HG02571 (cell line): ENCODE measurements at regions not wholly inside any gene's neighbourhood (a gene's known extent, or its start where the extent isn't known, plus 50 kb on each side); places are given as distances from the start of the nearest gene placed in this dataset.
"Not testable (repeated sequence)": the region's sequence is repeated elsewhere in the genome, so short reads cannot be mapped to it uniquely, and the experiment has no call there.

Experiments used
- ATAC-seq: cut with Tn5 transposase; IDR thresholded peaks from one replicate; pipeline ENCODE4 v1.9.1; 2021; ENCODE audit warnings: mild to moderate bottlenecking, moderate library complexity; ENCODE audit not compliant: unreplicated experiment

GRCh38 chr3:80668600-80669294 lies 900.9 kb upstream of the ROBO1 start:
- ATAC-seq: no peak

DNA sequence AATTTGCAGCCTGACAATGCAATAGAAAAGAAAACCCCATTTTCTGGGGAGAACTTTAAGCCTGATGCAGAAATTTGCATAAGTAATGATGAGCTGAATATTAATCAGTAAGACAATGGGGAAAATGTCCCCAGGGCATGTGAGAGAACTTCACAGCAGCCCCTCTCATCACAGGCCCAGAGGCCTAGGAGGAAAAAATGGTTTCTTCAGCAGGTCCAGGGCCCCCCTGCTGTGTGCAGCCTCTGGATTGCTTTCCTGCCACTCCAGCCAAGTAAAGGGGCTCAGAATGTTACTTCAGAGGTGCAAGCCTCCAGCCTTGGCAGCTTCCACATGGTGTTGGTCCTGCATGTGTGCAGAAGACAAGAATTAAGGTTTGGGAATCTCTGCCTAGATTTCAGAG lies 900.3 kb upstream of the ROBO1 start:
- ATAC-seq: no peak

DNA sequence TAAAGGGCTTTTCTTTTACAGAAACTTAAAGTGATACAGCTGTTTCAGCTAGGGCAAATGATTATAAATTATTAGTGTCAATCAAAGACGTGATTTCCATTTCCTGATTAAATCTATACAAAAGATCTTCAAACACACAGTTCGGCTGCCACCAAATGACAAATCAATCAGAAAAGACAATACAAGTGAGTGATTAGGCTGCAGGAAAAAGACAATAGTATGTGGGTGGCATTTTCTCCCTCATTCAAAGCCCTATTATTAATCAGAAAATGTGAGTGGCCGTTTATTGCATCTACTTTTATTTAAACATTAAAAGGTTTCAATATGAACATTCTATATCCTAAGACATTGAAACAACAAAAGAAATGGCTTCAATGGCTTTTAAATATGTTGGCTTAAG lies 895.6 kb upstream of the ROBO1 start:
- ATAC-seq: no peak

DNA sequence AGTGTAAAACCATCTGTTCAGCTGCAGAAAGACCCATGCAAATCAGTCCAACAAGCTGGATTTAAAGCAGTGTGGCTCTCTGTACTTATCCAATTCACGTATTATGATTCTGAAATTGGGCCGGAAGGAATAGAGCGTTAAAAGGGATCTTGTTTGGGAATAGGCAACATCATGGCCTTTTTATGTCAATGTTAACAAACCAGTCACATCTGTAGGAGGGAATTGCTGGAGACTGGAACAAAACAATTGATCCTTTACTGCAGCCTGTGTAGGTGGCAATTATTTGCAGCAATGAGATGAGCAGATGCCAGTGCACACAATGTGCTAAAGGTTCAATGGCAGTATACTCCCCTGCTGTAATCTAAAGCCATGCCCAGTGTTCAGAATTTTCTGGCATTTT lies 887.4 kb upstream of the ROBO1 start:
- ATAC-seq: no peak

- ATAC-seq: no peak
These were observed 881.4 kb upstream of the ROBO1 start for GRCh38 chr3:80649170-80649569.

DNA sequence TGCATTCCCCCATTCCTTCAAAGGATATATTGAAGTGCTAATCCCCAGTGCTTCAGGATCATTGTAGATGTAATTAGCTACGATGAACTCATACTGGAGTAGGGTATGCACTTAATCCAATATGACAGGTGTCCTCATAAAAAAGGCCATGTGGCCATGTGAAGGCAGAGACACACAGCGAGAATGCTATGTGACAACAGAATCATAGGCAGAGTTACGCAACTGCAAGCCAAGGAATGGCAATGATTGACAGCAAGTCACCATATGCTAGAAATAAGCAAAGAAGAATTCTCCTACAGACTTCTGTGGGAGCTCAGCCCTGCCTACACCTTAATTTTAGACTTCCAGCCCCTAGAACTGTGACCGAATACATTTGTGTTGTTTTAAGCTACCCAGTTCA lies 875.6 kb upstream of the ROBO1 start:
- no peak for ATAC-seq

DNA sequence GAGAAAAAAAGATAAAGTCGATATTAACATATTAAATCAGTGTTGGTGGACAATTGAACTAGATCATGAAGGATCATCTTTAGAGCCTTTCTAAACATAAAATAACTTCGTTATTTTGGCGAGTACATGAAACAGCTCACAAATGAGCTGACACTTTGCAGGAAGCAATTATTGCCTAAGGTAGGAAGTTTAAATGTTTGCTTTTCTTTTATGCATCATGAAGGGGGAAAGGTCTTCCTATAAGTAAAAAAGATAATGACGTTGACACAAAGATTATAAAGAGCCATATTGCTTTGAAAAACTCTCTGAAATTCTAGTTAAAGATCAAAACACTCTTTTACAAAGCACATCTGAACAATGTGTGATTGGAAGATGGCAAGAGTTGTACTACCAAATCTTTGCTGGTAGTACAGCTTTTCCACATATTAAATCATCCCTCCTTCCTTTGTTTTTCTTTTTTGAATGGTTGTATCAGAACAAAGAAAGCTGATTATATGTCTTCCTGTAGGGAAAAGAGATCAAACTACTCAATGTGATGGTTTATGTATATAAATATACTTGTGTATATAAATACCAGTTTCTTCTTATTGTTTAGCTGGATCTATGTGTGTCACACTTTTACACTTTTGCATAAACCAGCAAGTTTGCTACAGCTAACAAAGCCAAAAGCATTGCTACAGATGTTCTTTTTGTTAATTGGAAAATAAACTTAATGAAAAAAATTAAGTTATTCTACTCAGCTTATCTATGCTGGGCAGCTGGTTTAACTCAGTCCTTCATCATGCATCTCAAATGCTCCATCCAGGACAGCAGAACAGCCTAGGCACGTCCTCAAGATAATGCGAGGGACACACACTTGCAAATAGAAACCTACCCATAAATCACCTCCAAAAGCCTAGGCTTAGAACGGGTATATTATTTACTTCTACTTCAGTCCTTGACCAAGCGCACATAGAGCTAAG lies 850.8 kb upstream of the ROBO1 start:
- ATAC-seq: no peak

- no peak for ATAC-seq
These were observed 844.6 kb upstream of the ROBO1 start for GRCh38 chr3:80612366-80612765.

DNA sequence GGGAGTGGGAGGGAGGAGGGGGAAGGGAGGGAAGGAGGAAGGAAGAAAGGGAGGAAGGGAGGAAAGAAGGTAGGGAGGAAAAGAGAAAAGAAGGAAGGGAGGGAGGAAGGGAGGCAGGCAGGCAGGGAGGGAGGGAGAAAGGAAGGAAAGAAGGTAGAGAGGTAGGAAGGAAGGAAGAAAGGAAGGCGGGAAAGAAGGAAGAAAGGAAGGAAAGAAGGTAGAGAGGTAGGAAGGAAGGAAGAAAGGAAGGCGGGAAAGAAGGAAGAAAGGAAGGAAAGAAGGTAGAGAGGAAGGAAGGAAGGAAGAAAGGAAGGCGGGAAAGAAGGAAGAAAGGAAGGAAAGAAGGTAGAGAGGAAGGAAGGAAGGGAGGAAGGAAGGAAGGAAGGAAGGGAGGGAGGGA lies 840.3 kb upstream of the ROBO1 start:
- not testable (repeated sequence) for ATAC-seq

GRCh38 chr3:80606073-80606472 lies 838.3 kb upstream of the ROBO1 start:
- no peak for ATAC-seq

DNA sequence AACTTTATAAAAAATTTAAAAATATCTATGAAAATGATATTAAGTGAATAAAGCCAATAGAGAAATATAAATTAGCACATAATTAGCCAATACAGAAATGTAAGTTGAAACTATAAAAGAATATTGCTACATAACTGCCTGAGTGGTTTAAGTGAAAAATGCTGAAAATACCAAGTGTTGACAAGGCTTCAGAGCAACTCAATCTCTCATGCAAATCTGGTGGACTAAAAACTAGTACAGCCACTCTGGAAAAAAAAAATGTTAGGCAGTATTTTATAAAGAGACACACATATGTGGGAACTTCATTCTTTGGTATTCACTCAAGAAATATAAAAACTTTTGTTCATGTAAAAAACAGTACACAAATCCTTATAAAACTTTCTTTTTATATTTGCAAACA lies 833.7 kb upstream of the ROBO1 start:
- no peak for ATAC-seq

- ATAC-seq: no peak
These were observed 825.0 kb upstream of the ROBO1 start for GRCh38 chr3:80592792-80593191.

DNA sequence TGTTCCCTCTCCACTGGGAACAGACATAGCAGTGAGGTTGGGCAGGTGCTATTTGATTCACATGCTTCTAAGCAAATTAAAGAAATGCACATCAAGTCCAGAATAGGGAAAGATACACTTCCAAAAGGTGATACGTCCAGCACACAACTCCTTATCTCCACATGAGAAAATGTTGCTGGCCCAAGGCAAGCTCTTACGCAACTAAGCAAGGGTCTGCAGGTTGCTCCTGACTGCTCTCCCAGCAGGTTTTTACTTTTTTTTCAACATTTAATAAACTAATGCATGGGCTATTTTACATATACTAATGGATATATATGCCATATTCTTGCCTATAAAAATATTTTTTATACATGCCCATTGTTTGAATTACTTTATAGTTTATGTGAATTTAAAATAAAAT lies 818.5 kb upstream of the ROBO1 start:
- ATAC-seq: no peak

GRCh38 chr3:80580146-80580545 lies 812.3 kb upstream of the ROBO1 start:
- ATAC-seq: no peak

GRCh38 chr3:80564391-80564790 lies 796.6 kb upstream of the ROBO1 start:
- no peak for ATAC-seq

DNA sequence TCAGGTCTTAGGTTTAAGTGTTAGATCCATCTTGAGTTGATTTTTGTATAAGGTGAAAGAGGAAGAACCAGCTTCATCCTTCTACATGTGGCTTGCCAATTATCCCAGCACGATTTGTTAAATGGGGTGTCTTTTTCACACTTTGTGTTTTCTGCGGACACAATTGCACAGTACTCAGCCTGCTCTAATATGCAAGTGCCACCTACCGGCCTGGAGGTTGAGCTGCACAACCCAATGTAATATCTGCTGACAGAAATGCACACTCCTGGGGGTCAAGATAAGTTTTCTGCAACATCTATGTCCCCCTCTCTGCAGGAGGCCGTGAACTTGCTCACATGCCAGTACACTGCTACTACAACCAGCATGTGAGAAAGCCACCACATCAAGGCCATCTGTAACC lies 791.9 kb upstream of the ROBO1 start:
- ATAC-seq: no peak

GRCh38 chr3:80556763-80557162 lies 789.0 kb upstream of the ROBO1 start:
- no peak for ATAC-seq

GRCh38 chr3:80554304-80554703 lies 786.5 kb upstream of the ROBO1 start:
- no peak for ATAC-seq

- no peak for ATAC-seq
These were observed 785.4 kb upstream of the ROBO1 start for GRCh38 chr3:80553211-80553610.

- no peak for ATAC-seq
These were observed 782.4 kb upstream of the ROBO1 start for GRCh38 chr3:80550174-80550573.

DNA sequence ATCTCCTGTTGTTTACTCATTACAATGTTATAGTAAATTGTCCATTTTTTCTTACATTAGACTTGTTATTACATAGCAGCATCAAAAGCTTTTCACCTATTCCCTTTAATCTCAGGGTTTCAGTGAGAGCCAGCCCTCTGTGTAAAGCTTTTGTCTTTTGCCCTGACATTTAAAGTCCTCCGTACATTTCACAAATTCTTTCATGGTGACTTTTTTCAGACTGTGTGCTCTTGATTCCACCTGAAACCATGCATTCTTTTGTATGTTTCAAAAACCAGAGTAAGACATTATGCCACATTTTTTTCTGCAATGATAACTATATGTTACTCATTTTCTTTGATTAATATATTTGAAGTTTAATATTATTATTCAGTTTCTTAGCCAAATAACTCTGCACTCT lies 781.4 kb upstream of the ROBO1 start:
- ATAC-seq: no peak

DNA sequence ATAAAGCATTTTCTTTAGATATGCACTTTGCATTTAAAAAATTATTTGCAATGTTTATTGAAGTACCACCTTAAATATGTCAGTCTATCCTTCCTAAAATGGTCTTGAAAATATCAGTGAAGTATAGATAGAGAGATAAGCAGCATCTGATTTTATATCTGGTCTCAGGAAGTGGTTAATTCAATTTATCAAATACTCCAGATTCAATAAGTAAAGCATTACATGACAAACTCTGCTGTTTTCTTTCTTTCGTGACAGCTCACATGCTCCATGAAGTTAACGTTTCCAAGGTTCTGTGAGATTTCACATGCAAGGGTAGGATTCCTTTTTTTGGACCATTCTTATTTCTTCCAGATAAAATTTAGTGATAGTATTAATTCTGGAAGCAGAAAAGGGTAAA lies 775.4 kb upstream of the ROBO1 start:
- ATAC-seq: no peak
